ENCODE measurements at regions not wholly inside any gene's neighbourhood (a gene's known extent, or its start where the extent isn't known, plus 50 kb on each side); places are given as distances from the start of the nearest gene placed in this dataset.

DNA sequence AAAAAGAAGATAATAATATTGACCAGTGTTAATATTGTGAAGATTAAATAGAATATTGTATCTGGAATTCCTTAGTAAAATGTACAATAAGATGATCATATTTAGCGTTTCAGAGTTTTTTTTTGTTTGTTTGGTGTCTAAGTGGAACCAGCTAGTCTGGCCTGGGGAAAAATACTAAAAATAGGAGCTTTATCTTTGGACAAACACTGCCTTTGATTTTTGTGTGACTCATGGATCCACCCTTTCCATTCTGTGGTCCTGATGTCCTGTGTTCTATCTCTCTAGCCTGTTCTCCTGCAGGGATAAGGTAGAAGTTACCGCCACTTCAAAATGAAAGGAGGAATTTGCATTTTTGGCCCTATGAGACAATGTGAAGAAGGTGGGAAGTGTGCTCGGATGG lies 79.7 kb upstream of the CRBN start:
- H3K4me3 ChIP-seq (ENCODE audit: extremely low read depth in 1 of 4, insufficient read depth in 2 of 4, low read depth in 3 of 4, low read length in 4 of 4) = no peak overlapping the region
- H4K20me1 ChIP-seq (replicated peaks in 1 of 2; ENCODE audit: control insufficient read depth in 1 of 2, insufficient read depth in 2 of 2, low read length in 2 of 2) = no peaks in the 10 kb centered on the region
- no peak overlapping the region for H3K18ac ChIP-seq (ENCODE audit: extremely low read depth, low read length)
- H3K56ac ChIP-seq (replicated peaks; ENCODE audit: insufficient read length, low read depth, low read length) = no peak overlapping the region
- H3K27ac ChIP-seq (ENCODE audit: low read depth, low read length) = no peak overlapping the region
- no peaks in the 10 kb centered on the region; a peak in 1 of 4 replicates for H3K9me3 ChIP-seq (ENCODE audit: insufficient read depth in 2 of 2, low read depth in 1 of 2, low read length in 1 of 2)
- no peak overlapping the region for H2AK5ac ChIP-seq (ENCODE audit: low read depth, low read length)
- H3K27me3 ChIP-seq (replicated peaks in 1 of 4; ENCODE audit: control insufficient read depth in 3 of 4, extremely low read depth in 1 of 4, insufficient read depth in 3 of 4, low read length in 3 of 4) = no peaks in the 10 kb centered on the region
- TF ChIP-seq CEBPB (IDR thresholded peaks at IDR 0.05; ENCODE audit: low read depth, low read length) (no peak), HDAC2 (IDR thresholded peaks at IDR 0.05; ENCODE audit: borderline replicate concordance in 1 of 2, low read depth in 2 of 2, low read length in 2 of 2) (no peak), POU5F1 (IDR thresholded peaks at IDR 0.05; ENCODE audit: low read depth, low read length) (no peak), KDM5A (IDR thresholded peaks at IDR 0.05; ENCODE audit: low read length) (no peak), CTBP2 (IDR thresholded peaks at IDR 0.05; ENCODE audit: borderline replicate concordance, insufficient read depth, insufficient read length, low read length) (no peak), CBX8 (IDR thresholded peaks at IDR 0.05; ENCODE audit: borderline replicate concordance, low read depth, low read length) (no peak), TAF1 (IDR thresholded peaks at IDR 0.05; ENCODE audit: low read depth, low read length) (no peak), RFX5 (IDR thresholded peaks at IDR 0.05; ENCODE audit: borderline replicate concordance, low read depth, low read length) (no peak), ZNF274 (IDR thresholded peaks at IDR 0.05; ENCODE audit: borderline replicate concordance, extremely low read depth, low read length) (no peak), CBX5 (IDR thresholded peaks at IDR 0.05; ENCODE audit: low read depth, low read length) (no peak), NANOG (IDR thresholded peaks at IDR 0.05; ENCODE audit: insufficient read depth, low read depth, low read length, poor library complexity, severe bottlenecking) (no peak), MAFK (IDR thresholded peaks at IDR 0.05; ENCODE audit: low read depth, low read length) (no peak), SRF (IDR thresholded peaks at IDR 0.05; ENCODE audit: low read depth, low read length) (no peak), KDM1A (IDR thresholded peaks at IDR 0.05; ENCODE audit: borderline replicate concordance, low read length) (no peak)
- TF ChIP-seq, protein P1, sequence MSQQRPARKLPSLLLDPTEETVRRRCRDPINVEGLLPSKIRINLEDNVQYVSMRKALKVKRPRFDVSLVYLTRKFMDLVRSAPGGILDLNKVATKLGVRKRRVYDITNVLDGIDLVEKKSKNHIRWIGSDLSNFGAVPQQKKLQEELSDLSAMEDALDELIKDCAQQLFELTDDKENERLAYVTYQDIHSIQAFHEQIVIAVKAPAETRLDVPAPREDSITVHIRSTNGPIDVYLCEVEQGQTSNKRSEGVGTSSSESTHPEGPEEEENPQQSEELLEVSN (IDR thresholded peaks at IDR 0.05) = no peak
- no peak overlapping the region for H3K4me2 ChIP-seq (ENCODE audit: insufficient read depth in 1 of 2, low read depth in 2 of 2, low read length in 2 of 2)
- no peak overlapping the region for H2BK120ac ChIP-seq (replicated peaks; ENCODE audit: low read depth, low read length)
- H3K14ac ChIP-seq (ENCODE audit: insufficient read length) = no peak overlapping the region
- H3K23ac ChIP-seq (ENCODE audit: insufficient read length) = no peak overlapping the region
- H2AFZ ChIP-seq (ENCODE audit: low read length) = no peak overlapping the region
- no peak overlapping the region for H4K5ac ChIP-seq (ENCODE audit: insufficient read length, low read depth, low read length)
- H3K79me2 ChIP-seq (ENCODE audit: control insufficient read depth in 1 of 2, insufficient read depth in 2 of 2, low read length in 2 of 2) = no peaks in the 10 kb centered on the region
- no peak overlapping the region for H2BK12ac ChIP-seq (ENCODE audit: low read depth, low read length)
- DNase-seq (ENCODE audit: low read depth in 1 of 2, low spot score in 2 of 2) (no peak), FAIRE-seq (no peak)
- H2BK5ac ChIP-seq (ENCODE audit: low read depth, low read length) = no peak overlapping the region
- no peaks in the 10 kb centered on the region for H3K4me1 ChIP-seq (replicated peaks in 1 of 4; ENCODE audit: control insufficient read depth in 3 of 4, insufficient read depth in 4 of 4, low read length in 3 of 4)
- ChIA-PET CTCF (ENCODE audit: partially characterized antibody) (no interaction called here), POLR2A (ENCODE audit: partially characterized antibody) (no interaction called here)
- H3K4ac ChIP-seq (replicated peaks; ENCODE audit: insufficient read length, low read depth, low read length) = no peak overlapping the region
- no peak overlapping the region for H4K91ac ChIP-seq (replicated peaks; ENCODE audit: insufficient read length, low read length)
- H3K36me3 ChIP-seq (ENCODE audit: control insufficient read depth in 2 of 4, insufficient read depth in 4 of 4, low read length in 3 of 4) = no peaks in the 10 kb centered on the region
- no peaks in the 10 kb centered on the region for H3K23me2 ChIP-seq (ENCODE audit: low read depth, low read length)
- no peak overlapping the region for H4K8ac ChIP-seq (ENCODE audit: extremely low read depth, insufficient read depth, low read length)
- 81% methylated on average over 3 of the region's 3 CpGs; no CpG with 5 or more reads in 1 of the 2 experiments for WGBS, 2 experiments (ENCODE audit: extremely low coverage in 1 of 2, insufficient coverage in 1 of 2, insufficient read length in 1 of 2, insufficient replicate concordance in 2 of 2, low coverage in 1 of 2, low lambda C conversion rate in 2 of 2, missing lambda C conversion rate in 1 of 2)
- no peak overlapping the region for H2BK15ac ChIP-seq (ENCODE audit: low read length)
- no peak overlapping the region for H3K9ac ChIP-seq (replicated peaks in 1 of 4; ENCODE audit: extremely low read depth in 1 of 4, low read depth in 3 of 4, low read length in 3 of 4)
- no peaks in the 10 kb centered on the region for H3K79me1 ChIP-seq (ENCODE audit: low read depth, low read length)
- H2BK20ac ChIP-seq (ENCODE audit: low read length) = no peak overlapping the region

Measured in H1 (cell line).